Nephron (organoid): ENCODE measurements at regions not wholly inside any gene's neighbourhood (a gene's known extent, or its start where the extent isn't known, plus 50 kb on each side); places are given as distances from the start of the nearest gene placed in this dataset.

ENCODE experiments used
- H3K27ac Mint-ChIP-seq, 3 experiments: 2 replicates each; pipeline ENCODE4 v1.8.0; 2020; ENCODE audit warnings: mixed read lengths in 3 of 3, mild to moderate bottlenecking in 2 of 3, moderate library complexity in 1 of 3
- H3K27me3 Mint-ChIP-seq: 2 replicates; pipeline ENCODE4 v1.8.0; 2021; ENCODE audit warnings: low read depth, mild to moderate bottlenecking, moderate library complexity, mixed read lengths
- H3K36me3 Mint-ChIP-seq: 2 replicates; pipeline ENCODE4 v1.8.0; 2020; ENCODE audit warnings: low read depth, mixed read lengths
- H3K4me1 Mint-ChIP-seq: 2 replicates; pipeline ENCODE4 v1.8.0; 2020; ENCODE audit warnings: mixed read lengths
- H3K4me3 Mint-ChIP-seq, 3 experiments: 2 replicates each; pipeline ENCODE4 v1.8.0; 2020; ENCODE audit warnings: mild to moderate bottlenecking in 3 of 3, mixed read lengths in 3 of 3, moderate library complexity in 2 of 3
- H3K9me3 Mint-ChIP-seq: 2 replicates; pipeline ENCODE4 v1.8.0; 2020; ENCODE audit warnings: mixed read lengths
- CTCF ChIP-seq, 3 experiments: fragments of 200-600 bp; sonication (generic); IDR thresholded peaks; one replicate each; pipeline ENCODE4 v1.5.0; 2021; ENCODE audit warnings: antibody characterized with exemption in 3 of 3; ENCODE audit not compliant: unreplicated experiment in 3 of 3

- no peaks in the 10 kb centered on the region for H3K9me3 Mint-ChIP-seq
- no peak for TF ChIP-seq CTCF (IDR thresholded peaks at IDR 0.05; ENCODE audit: unreplicated experiment in 3 of 3)
- H3K27ac Mint-ChIP-seq = no peak overlapping the region
- peaks cover 18% of the 10 kb centered on the region for H3K4me1 Mint-ChIP-seq
- no peaks in the 10 kb centered on the region for H3K36me3 Mint-ChIP-seq
- no peak overlapping the region for H3K4me3 Mint-ChIP-seq
- peaks cover 4% of the 10 kb centered on the region for H3K27me3 Mint-ChIP-seq
These were observed 208.1 kb downstream of the MTX2 start for GRCh38 chr2:176477336-176477735.

- H3K4me3 Mint-ChIP-seq = no peak overlapping the region
- TF ChIP-seq CTCF (IDR thresholded peaks at IDR 0.05; ENCODE audit: unreplicated experiment in 3 of 3) = no peak
- no peaks in the 10 kb centered on the region for H3K9me3 Mint-ChIP-seq
- H3K27ac Mint-ChIP-seq = peak overlapping the region in 1 of 3 experiments; percentile 20
- no peaks in the 10 kb centered on the region for H3K36me3 Mint-ChIP-seq
- peaks cover 27% of the 10 kb centered on the region for H3K4me1 Mint-ChIP-seq
- H3K27me3 Mint-ChIP-seq = no peaks in the 10 kb centered on the region
These were observed 210.7 kb downstream of the MTX2 start for GRCh38 chr2:176479961-176480360.

GRCh38 chr2:176482107-176482506, 212.9 kb downstream of the MTX2 start:
- Mint-ChIP-seq H3K9me3 (no peaks in the 10 kb centered on the region), H3K36me3 (no peaks in the 10 kb centered on the region), H3K27me3 (no peaks in the 10 kb centered on the region), H3K4me3 (no peak overlapping the region), H3K27ac (peak overlapping the region in 2 of 3 experiments; percentile 25 to 29), H3K4me1 (peaks cover 35% of the 10 kb centered on the region)
- no peak for TF ChIP-seq CTCF (IDR thresholded peaks at IDR 0.05; ENCODE audit: unreplicated experiment in 3 of 3)

- Mint-ChIP-seq H3K27me3 (no peaks in the 10 kb centered on the region), H3K27ac (peak overlapping the region; percentile 58 to 87 (median 67))
- no peak for TF ChIP-seq CTCF (IDR thresholded peaks at IDR 0.05; ENCODE audit: unreplicated experiment in 3 of 3)
These were observed 214.2 kb downstream of the MTX2 start for GRCh38 chr2:176483476-176483875.

GRCh38 chr2:176483901-176484568, 214.8 kb downstream of the MTX2 start:
- H3K27me3 Mint-ChIP-seq = no peaks in the 10 kb centered on the region
- peak overlapping the region; percentile 58 to 87 (median 67) for H3K27ac Mint-ChIP-seq

More at GRCh38 chr2:176483476-176483875, 214.2 kb downstream of the MTX2 start:
- Mint-ChIP-seq H3K4me1 (peaks cover 42% of the 10 kb centered on the region), H3K4me3 (no peak overlapping the region), H3K36me3 (no peaks in the 10 kb centered on the region), H3K9me3 (no peaks in the 10 kb centered on the region)

More at GRCh38 chr2:176483901-176484568, 214.8 kb downstream of the MTX2 start:
- peaks cover 48% of the 10 kb centered on the region for H3K4me1 Mint-ChIP-seq
- no peak for TF ChIP-seq CTCF (IDR thresholded peaks at IDR 0.05; ENCODE audit: unreplicated experiment in 3 of 3)
- H3K9me3 Mint-ChIP-seq = no peaks in the 10 kb centered on the region
- no peak overlapping the region for H3K4me3 Mint-ChIP-seq
- H3K36me3 Mint-ChIP-seq = no peaks in the 10 kb centered on the region
